H9 (cell line): ENCODE measurements at regions not wholly inside any gene's neighbourhood (a gene's known extent, or its start where the extent isn't known, plus 50 kb on each side); places are given as distances from the start of the nearest gene placed in this dataset.

Source experiments
- DNase-seq: peaks from one replicate; pipeline ENCODE4 v3.0.0-alpha.2; 2017
- H2AFZ ChIP-seq: one replicate; pipeline ENCODE4 v1.6.1; 2013; ENCODE audit warnings: mild to moderate bottlenecking, low read length, control low read depth, moderate library complexity
- H2AK5ac ChIP-seq: 2 replicates; pipeline ENCODE4 v1.6.1; 2013; ENCODE audit warnings: low read length, control low read depth, mixed read lengths; ENCODE audit not compliant: insufficient read length
- H2BK120ac ChIP-seq: one replicate; pipeline ENCODE4 v1.6.1; 2013; ENCODE audit warnings: low read depth, mild to moderate bottlenecking, low read length, control low read depth, inconsistent platforms; ENCODE audit not compliant: poor library complexity, severe bottlenecking
- H2BK12ac ChIP-seq: 2 replicates; pipeline ENCODE4 v1.6.1; 2013; ENCODE audit warnings: low read length, control low read depth, mixed read lengths, low read depth; ENCODE audit not compliant: insufficient read length
- H2BK15ac ChIP-seq: 2 replicates; pipeline ENCODE4 v1.6.1; 2013; ENCODE audit warnings: low read depth, low read length, control low read depth
- H2BK20ac ChIP-seq: one replicate; pipeline ENCODE4 v1.6.1; 2013; ENCODE audit warnings: low read depth, mild to moderate bottlenecking, low read length, control low read depth, inconsistent platforms; ENCODE audit not compliant: poor library complexity, severe bottlenecking
- H2BK5ac ChIP-seq: 2 replicates; pipeline ENCODE4 v1.6.1; 2013; ENCODE audit warnings: low read length, control low read depth, mixed read lengths; ENCODE audit not compliant: insufficient read length
- H3K14ac ChIP-seq: 2 replicates; pipeline ENCODE4 v1.6.1; 2013; ENCODE audit warnings: low read length, control low read depth; ENCODE audit not compliant: insufficient read depth
- H3K18ac ChIP-seq: 2 replicates; pipeline ENCODE4 v1.6.1; 2013; ENCODE audit warnings: low read depth, mild to moderate bottlenecking, mixed read lengths, low read length, control low read depth; ENCODE audit not compliant: insufficient read length
- H3K23ac ChIP-seq: 2 replicates; pipeline ENCODE4 v1.6.1; 2013; ENCODE audit warnings: low read length, control low read depth, mixed read lengths, low read depth; ENCODE audit not compliant: insufficient read length
- H3K23me2 ChIP-seq: 2 replicates; pipeline ENCODE4 v1.6.1; 2013; ENCODE audit warnings: low read depth, mild to moderate bottlenecking, mixed read lengths, low read length, control low read depth; ENCODE audit not compliant: insufficient read length, poor library complexity, severe bottlenecking
- H3K27ac ChIP-seq: 2 replicates; pipeline ENCODE4 v1.5.1; 2013; ENCODE audit warnings: low read length, control low read depth, mixed read lengths, low read depth; ENCODE audit not compliant: insufficient read length
- H3K27me3 ChIP-seq: 2 replicates; pipeline ENCODE4 v1.6.1; 2013; ENCODE audit warnings: low read length, control low read depth, inconsistent platforms; ENCODE audit not compliant: insufficient read depth
- H3K4ac ChIP-seq: 2 replicates; pipeline ENCODE4 v1.6.1; 2013; ENCODE audit warnings: low read depth, mild to moderate bottlenecking, control low read depth, inconsistent platforms, low read length, moderate library complexity
- H3K4me1 ChIP-seq: 2 replicates; pipeline ENCODE4 v1.6.1; 2013; ENCODE audit warnings: low read length, control low read depth, inconsistent platforms; ENCODE audit not compliant: insufficient read depth
- H3K4me2 ChIP-seq: 2 replicates; pipeline ENCODE4 v1.6.1; 2013; ENCODE audit warnings: low read length, control low read depth, mixed read lengths; ENCODE audit not compliant: insufficient read length, insufficient read depth
- H3K56ac ChIP-seq: 2 replicates; pipeline ENCODE4 v1.6.1; 2013; ENCODE audit warnings: low read depth, mild to moderate bottlenecking, mixed read lengths, low read length, control low read depth; ENCODE audit not compliant: insufficient read length
- H3K79me1 ChIP-seq: 2 replicates; pipeline ENCODE4 v1.6.1; 2013; ENCODE audit warnings: low read depth, mild to moderate bottlenecking, moderate library complexity, low read length, control low read depth, inconsistent platforms; ENCODE audit not compliant: insufficient read depth, poor library complexity, severe bottlenecking
- H3K79me2 ChIP-seq: 2 replicates; pipeline ENCODE4 v1.6.1; 2013; ENCODE audit warnings: low read length, control low read depth, inconsistent platforms; ENCODE audit not compliant: insufficient read depth
- H3K9ac ChIP-seq: 2 replicates; pipeline ENCODE4 v1.6.1; 2013; ENCODE audit warnings: low read length, control low read depth, mixed read lengths; ENCODE audit not compliant: insufficient read length; ENCODE audit errors: extremely low read depth
- H3K9me3 ChIP-seq: one replicate; pipeline ENCODE4 v1.6.1; 2013; ENCODE audit warnings: low read depth, low read length, inconsistent platforms; ENCODE audit not compliant: control insufficient read depth
- H3T11ph ChIP-seq: one replicate; pipeline ENCODE4 v1.6.1; 2013; ENCODE audit warnings: mild to moderate bottlenecking, low read length, control low read depth, inconsistent platforms
- H4K20me1 ChIP-seq: one replicate; pipeline ENCODE4 v1.6.1; 2013; ENCODE audit not compliant: control insufficient read depth, insufficient read length, insufficient read depth
- H4K5ac ChIP-seq: 2 replicates; pipeline ENCODE4 v1.6.1; 2013; ENCODE audit warnings: low read depth, mild to moderate bottlenecking, mixed read lengths, low read length, control low read depth; ENCODE audit not compliant: insufficient read length
- H4K8ac ChIP-seq: replicated peaks from 2 replicates; pipeline ENCODE4 v1.6.1; 2013; ENCODE audit warnings: low read length, control low read depth, mixed read lengths, low read depth; ENCODE audit not compliant: insufficient read length
- H4K91ac ChIP-seq: 2 replicates; pipeline ENCODE4 v1.6.1; 2013; ENCODE audit warnings: low read depth, mild to moderate bottlenecking, moderate library complexity, mixed read lengths, low read length, control low read depth; ENCODE audit not compliant: insufficient read length
- H3K27ac Mint-ChIP-seq, 3 experiments: 2 replicates in 2 of 3; 3 replicates in 1 of 3; pipeline ENCODE4 v1.8.0; 2020 to 2021; ENCODE audit warnings: mixed read lengths in 3 of 3, mild to moderate bottlenecking in 1 of 3, moderate library complexity in 1 of 3
- H3K27me3 Mint-ChIP-seq: 2 replicates; pipeline ENCODE4 v1.8.0; 2021; ENCODE audit warnings: low read depth, mild to moderate bottlenecking, moderate library complexity, mixed read lengths
- H3K36me3 Mint-ChIP-seq, 3 experiments: 2 replicates in 2 of 3; 3 replicates in 1 of 3; pipeline ENCODE4 v1.8.0; 2020 to 2021; ENCODE audit warnings: low read depth in 3 of 3, mixed read lengths in 3 of 3; ENCODE audit not compliant: insufficient read depth in 1 of 3
- H3K4me1 Mint-ChIP-seq, 2 experiments: 2 replicates each; pipeline ENCODE4 v1.8.0; 2020; ENCODE audit warnings: mixed read lengths in 2 of 2
- H3K4me3 Mint-ChIP-seq, 2 experiments: 2 replicates in 1 of 2; 3 replicates in 1 of 2; pipeline ENCODE4 v1.8.0; 2020 to 2021; ENCODE audit warnings: mild to moderate bottlenecking in 2 of 2, mixed read lengths in 2 of 2, moderate library complexity in 1 of 2
- H3K9me3 Mint-ChIP-seq, 2 experiments: 2 replicates in 1 of 2; 3 replicates in 1 of 2; pipeline ENCODE4 v1.8.0; 2020; ENCODE audit warnings: mild to moderate bottlenecking in 2 of 2, mixed read lengths in 2 of 2, moderate library complexity in 1 of 2
- WGBS: extraction: QIAGEN DNeasy Blood & Tissue Kit; methylation state at CpG from one replicate; pipeline ENCODE4 v1.1.7; 2013; ENCODE audit warnings: missing lambda C conversion rate, low lambda C conversion rate, mixed read lengths; ENCODE audit not compliant: insufficient read length; ENCODE audit errors: extremely low coverage; 5-methylcytosine and 5-hydroxymethylcytosine counted together
- TF ChIP-seq, protein P1 (sequence below): fragments of 200-600 bp; sonication (generic); conservative IDR thresholded peaks from 3 replicates; pipeline ENCODE4 v1.8.0; 2021; ENCODE audit warnings: antibody characterized with exemption, mild to moderate bottlenecking

DNA sequence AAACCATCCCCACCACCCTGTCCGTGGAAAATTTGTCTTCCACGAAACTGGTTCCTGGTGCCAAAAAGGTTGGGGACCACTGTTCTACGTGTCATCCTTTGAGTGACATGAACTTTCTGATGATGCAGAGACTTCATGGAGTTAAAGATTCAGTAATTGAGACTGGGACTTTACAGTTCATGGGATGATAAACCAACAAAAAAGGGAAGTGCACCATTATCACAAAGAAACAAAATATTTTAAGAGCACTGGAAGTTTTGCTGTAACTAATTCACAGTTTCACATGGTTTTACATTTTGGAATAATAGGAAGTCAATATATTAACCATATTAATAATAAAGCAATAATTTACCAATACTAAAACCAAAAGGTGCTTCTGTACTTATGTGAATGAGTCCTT lies 126.8 kb downstream of the AQP4 start:
- no peaks in the 10 kb centered on the region for H4K20me1 ChIP-seq
- H3K23ac ChIP-seq = no peak overlapping the region
- no peak overlapping the region for H3K18ac ChIP-seq
- H4K8ac ChIP-seq = no peak overlapping the region
- DNase-seq = no peak
- H3K23me2 ChIP-seq = no peaks in the 10 kb centered on the region
- Mint-ChIP-seq H3K36me3 (peaks cover 0 to 8% (median 5%) of the 10 kb centered on the region in 3 experiments; a peak in 4 of 7 replicates), H3K27ac (no peak overlapping the region), H3K4me3 (no peak overlapping the region), H3K4me1 (peaks cover 7 to 8% of the 10 kb centered on the region in 2 experiments), H3K9me3 (peaks cover 8 to 15% of the 10 kb centered on the region in 2 experiments; a peak in 4 of 5 replicates), H3K27me3 (peaks cover 2% of the 10 kb centered on the region)
- no peak overlapping the region for H4K91ac ChIP-seq
- H3K27me3 ChIP-seq = no peaks in the 10 kb centered on the region
- H3K4me2 ChIP-seq = no peak overlapping the region
- H3K14ac ChIP-seq = no peak overlapping the region
- H2BK12ac ChIP-seq = no peak overlapping the region
- no peak overlapping the region for H3K56ac ChIP-seq
- H3K4me1 ChIP-seq = no peaks in the 10 kb centered on the region
- WGBS = no CpG with 5 or more reads among the region's 3 CpGs
- no peak overlapping the region for H4K5ac ChIP-seq
- H3K79me2 ChIP-seq = no peaks in the 10 kb centered on the region
- H3T11ph ChIP-seq = no peak overlapping the region
- H3K27ac ChIP-seq = no peak overlapping the region
- no peak overlapping the region for H2BK120ac ChIP-seq
- H2BK15ac ChIP-seq = no peak overlapping the region
- H3K9ac ChIP-seq = no peak overlapping the region
- no peak overlapping the region for H2BK5ac ChIP-seq
- no peak overlapping the region for H2AK5ac ChIP-seq
- no peak overlapping the region for H2AFZ ChIP-seq
- TF ChIP-seq, protein P1, sequence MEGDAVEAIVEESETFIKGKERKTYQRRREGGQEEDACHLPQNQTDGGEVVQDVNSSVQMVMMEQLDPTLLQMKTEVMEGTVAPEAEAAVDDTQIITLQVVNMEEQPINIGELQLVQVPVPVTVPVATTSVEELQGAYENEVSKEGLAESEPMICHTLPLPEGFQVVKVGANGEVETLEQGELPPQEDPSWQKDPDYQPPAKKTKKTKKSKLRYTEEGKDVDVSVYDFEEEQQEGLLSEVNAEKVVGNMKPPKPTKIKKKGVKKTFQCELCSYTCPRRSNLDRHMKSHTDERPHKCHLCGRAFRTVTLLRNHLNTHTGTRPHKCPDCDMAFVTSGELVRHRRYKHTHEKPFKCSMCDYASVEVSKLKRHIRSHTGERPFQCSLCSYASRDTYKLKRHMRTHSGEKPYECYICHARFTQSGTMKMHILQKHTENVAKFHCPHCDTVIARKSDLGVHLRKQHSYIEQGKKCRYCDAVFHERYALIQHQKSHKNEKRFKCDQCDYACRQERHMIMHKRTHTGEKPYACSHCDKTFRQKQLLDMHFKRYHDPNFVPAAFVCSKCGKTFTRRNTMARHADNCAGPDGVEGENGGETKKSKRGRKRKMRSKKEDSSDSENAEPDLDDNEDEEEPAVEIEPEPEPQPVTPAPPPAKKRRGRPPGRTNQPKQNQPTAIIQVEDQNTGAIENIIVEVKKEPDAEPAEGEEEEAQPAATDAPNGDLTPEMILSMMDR = no peak
- no peak overlapping the region for H2BK20ac ChIP-seq
- H3K9me3 ChIP-seq = no peaks in the 10 kb centered on the region
- no peak overlapping the region for H3K4ac ChIP-seq
- no peaks in the 10 kb centered on the region for H3K79me1 ChIP-seq
